Lung microvascular endothelial cell (primary cell): ENCODE measurements at regions not wholly inside any gene's neighbourhood (a gene's known extent, or its start where the extent isn't known, plus 50 kb on each side); places are given as distances from the start of the nearest gene placed in this dataset.
"Not testable (repeated sequence)": the region's sequence is repeated elsewhere in the genome, so short reads cannot be mapped to it uniquely, and the experiment has no call there.

Source experiments
- DNase-seq, 2 donors: peaks; one replicate each; pipeline versions ENCODE4 v3.0.0 to v3.0.0-alpha.2; 2010; ENCODE audit warnings: low read depth in 2 of 2

GRCh38 chr7:142698429-142698828 lies 50.8 kb upstream of the PRSS1 start:
- peak in 1 of 2 donors; percentile 7 for DNase-seq

- DNase-seq = no peak
Observed at GRCh38 chr7:142697270-142697669, 52.0 kb upstream of the PRSS1 start.

- no peak for DNase-seq
Observed at GRCh38 chr7:142696456-142697179, 52.7 kb upstream of the PRSS1 start.

- no peak for DNase-seq
Observed at GRCh38 chr7:142693911-142694310, 55.4 kb upstream of the PRSS1 start.

- DNase-seq = no peak
Observed at GRCh38 chr7:142690554-142691182, 58.6 kb upstream of the PRSS1 start.

GRCh38 chr7:142689439-142690120 lies 59.7 kb upstream of the PRSS1 start:
- peak in 1 of 2 donors; percentile 4 for DNase-seq

- DNase-seq = no peak
Observed at GRCh38 chr7:142685877-142686508, 63.3 kb upstream of the PRSS1 start.

- DNase-seq = no peak
Observed at GRCh38 chr7:142681314-142682092, 67.8 kb upstream of the PRSS1 start.

GRCh38 chr7:142671506-142671905 lies 77.8 kb upstream of the PRSS1 start:
- DNase-seq = no peak

- DNase-seq = no peak
Observed at GRCh38 chr7:142670511-142670910, 78.8 kb upstream of the PRSS1 start.

- peak; percentile 18 to 27 for DNase-seq
Observed at GRCh38 chr7:142669074-142669654, 80.1 kb upstream of the PRSS1 start.

- DNase-seq = no peak
Observed at GRCh38 chr7:142668495-142668894, 80.8 kb upstream of the PRSS1 start.

- DNase-seq = no peak
Observed at GRCh38 chr7:142657376-142657775, 91.9 kb upstream of the PRSS1 start.

GRCh38 chr7:142654398-142654797 lies 94.9 kb upstream of the PRSS1 start:
- no peak for DNase-seq

- DNase-seq = no peak
Observed at GRCh38 chr7:142647749-142648148, 101.5 kb upstream of the PRSS1 start.

- DNase-seq = peak in 1 of 2 donors; percentile 31
Observed at GRCh38 chr7:142646386-142647140, 102.7 kb upstream of the PRSS1 start.

- DNase-seq = no peak
Observed at GRCh38 chr7:142645777-142646176, 103.5 kb upstream of the PRSS1 start.

- no peak for DNase-seq
Observed at GRCh38 chr7:142642316-142642715, 107.0 kb upstream of the PRSS1 start.

GRCh38 chr7:142641252-142641651 lies 108.0 kb upstream of the PRSS1 start:
- DNase-seq = not testable (repeated sequence)

- DNase-seq = no peak
Observed at GRCh38 chr7:142638581-142638980, 110.7 kb upstream of the PRSS1 start.
